Transverse colon (tissue), 4 donors: ENCODE measurements at regions not wholly inside any gene's neighbourhood (a gene's known extent, or its start where the extent isn't known, plus 50 kb on each side); places are given as distances from the start of the nearest gene placed in this dataset.

ENCODE experiments used
- DNase-seq: peaks from one replicate; pipeline ENCODE4 v3.0.0-alpha.2; 2019
- H3K27ac ChIP-seq, 4 donors: fragments of 200-600 bp; sonication (generic); 2 replicates each; pipeline ENCODE4 v1.5.1; 2016 to 2018; ENCODE audit warnings: inconsistent platforms in 4 of 4
- H3K27me3 ChIP-seq: fragments of 200-600 bp; sonication (generic); 2 replicates; pipeline ENCODE4 v1.5.1; 2017; ENCODE audit warnings: inconsistent platforms
- H3K36me3 ChIP-seq, 4 donors: fragments of 200-600 bp; sonication (generic); 2 replicates each; pipeline ENCODE4 v1.5.1; 2017 to 2019; ENCODE audit warnings: inconsistent platforms in 4 of 4
- H3K4me1 ChIP-seq, 4 donors: fragments of 200-600 bp; sonication (generic); 2 replicates each; pipeline ENCODE4 v1.5.1; 2017 to 2020; ENCODE audit warnings: inconsistent platforms in 4 of 4
- H3K4me3 ChIP-seq, 4 donors: fragments of 200-600 bp; sonication (generic); 1 replicate in 1 of 4; 2 replicates in 3 of 4; pipeline versions ENCODE4 v1.5.1 to v1.6.1; 2017 to 2019; ENCODE audit warnings: inconsistent platforms in 4 of 4
- H3K9me3 ChIP-seq, 2 donors: fragments of 200-600 bp; sonication (generic); 2 replicates each; pipeline ENCODE4 v1.5.1; 2017 to 2019; ENCODE audit warnings: inconsistent platforms in 2 of 2
- CTCF ChIP-seq, 5 experiments: fragments of 200-600 bp in 3 of 5; fragments of 450-650 bp in 2 of 5; sonication (generic) in 3 of 5; IDR thresholded peaks; 1 replicate in 2 of 5; 2 replicates in 3 of 5; pipeline ENCODE4 v1.5.1; 2016 to 2017; ENCODE audit warnings: antibody characterized with exemption in 5 of 5, inconsistent platforms in 3 of 5, mild to moderate bottlenecking in 2 of 5, moderate library complexity in 1 of 5
- EP300 ChIP-seq: sonication (generic); formaldehyde crosslinking; IDR thresholded peaks from one replicate; pipeline ENCODE4 v1.6.1; 2017; ENCODE audit warnings: antibody characterized with exemption, low read depth
- POLR2A ChIP-seq: fragments of 450-650 bp; IDR thresholded peaks from one replicate; pipeline ENCODE4 v1.6.1; 2016; ENCODE audit warnings: antibody characterized with exemption, mild to moderate bottlenecking, moderate library complexity
- POLR2AphosphoS5 ChIP-seq, 3 donors: sonication (generic); formaldehyde crosslinking; IDR thresholded peaks; one replicate each; pipeline ENCODE4 v1.6.1; 2016; ENCODE audit warnings: antibody characterized with exemption in 3 of 3
- WGBS, 2 donors: methylation state at CpG; one replicate each; pipeline ENCODE4 v1.1.5; 2018; ENCODE audit warnings: low coverage in 1 of 2; 5-methylcytosine and 5-hydroxymethylcytosine counted together
- in situ Hi-C, 4 donors: fragments of 200-750 bp; cut with MboI; loops; one replicate each; pipeline versions ENCODE4 v1.15.0 to v1.15.1; 2017; ENCODE audit warnings: low sequenced_read_pairs in 3 of 4, low pct_ligation_motif_present in 1 of 4, low pct_unique_long_range_greater_than_20kb in 1 of 4
- intact Hi-C: fragments of 100-400 bp; cut with DNase I; formaldehyde crosslinking; loops from one replicate; pipeline ENCODE4 v1.15.1; 2023; ENCODE audit warnings: low total_unique reads

- no peak for DNase-seq
- H3K9me3 ChIP-seq, result no peaks in the 10 kb centered on the region
- H3K27me3 ChIP-seq, result no peaks in the 10 kb centered on the region
- TF ChIP-seq POLR2AphosphoS5 (IDR thresholded peaks at IDR 0.05) (no peak), EP300 (no peak), POLR2A (no peak), CTCF (IDR thresholded peaks at IDR 0.05) (no peak)
- in situ Hi-C loops, result no loop called here
- intact Hi-C loops, result no loop called here
- no peak overlapping the region for H3K4me3 ChIP-seq
- H3K36me3 ChIP-seq, result no peaks in the 10 kb centered on the region
- peak overlapping the region; percentile 80 to 85 (median 84) for H3K27ac ChIP-seq
- 50 to 67% methylated on average over 1 of the region's 1 CpG for WGBS, 2 donors
- peaks cover 0 to 53% (median 20%) of the 10 kb centered on the region in 4 donors for H3K4me1 ChIP-seq
These were observed 74.5 kb downstream of the EDN1 start for GRCh38 chr6:12364621-12365020.

GRCh38 chr6:12366731-12367130, 76.6 kb downstream of the EDN1 start:
- no peak for DNase-seq
- intact Hi-C loops (no loop called here), in situ Hi-C loops (no loop called here)
- Histone ChIP-seq H3K36me3 (no peaks in the 10 kb centered on the region), H3K4me3 (no peak overlapping the region), H3K9me3 (no peaks in the 10 kb centered on the region), H3K27me3 (no peaks in the 10 kb centered on the region), H3K27ac (peak overlapping the region; percentile 80 to 85 (median 84)), H3K4me1 (peaks cover 0 to 63% (median 23%) of the 10 kb centered on the region in 4 donors)
- no peak for TF ChIP-seq CTCF (IDR thresholded peaks at IDR 0.05)
- peak in 1 of 3 donors; percentile 39 for TF ChIP-seq POLR2AphosphoS5 (IDR thresholded peaks at IDR 0.05)
- 57 to 61% methylated on average over 5 of the region's 5 CpGs for WGBS, 2 donors

- Histone ChIP-seq H3K27me3 (no peaks in the 10 kb centered on the region), H3K36me3 (no peaks in the 10 kb centered on the region), H3K4me3 (no peak overlapping the region), H3K9me3 (no peaks in the 10 kb centered on the region), H3K27ac (peak overlapping the region; percentile 80 to 85 (median 84)), H3K4me1 (peaks cover 0 to 70% (median 25%) of the 10 kb centered on the region in 4 donors)
- intact Hi-C loops (no loop called here), in situ Hi-C loops (no loop called here)
- no peak for TF ChIP-seq EP300
- TF ChIP-seq CTCF (IDR thresholded peaks at IDR 0.05), result no peak
- TF ChIP-seq POLR2A, result no peak
- TF ChIP-seq POLR2AphosphoS5 (IDR thresholded peaks at IDR 0.05), result no peak
- DNase-seq, result no peak
- 100% methylated on average over 1 of the region's 1 CpG for WGBS, 2 donors
These were observed 77.3 kb downstream of the EDN1 start for GRCh38 chr6:12367412-12367811.

- no peak for DNase-seq
- H3K4me3 ChIP-seq, result no peak overlapping the region
These were observed 79.2 kb downstream of the EDN1 start for GRCh38 chr6:12369355-12369754.

More at GRCh38 chr6:12369355-12369754, 79.2 kb downstream of the EDN1 start:
- Histone ChIP-seq H3K4me1 (peaks cover 0 to 58% (median 18%) of the 10 kb centered on the region in 4 donors), H3K9me3 (no peaks in the 10 kb centered on the region), H3K27ac (no peak overlapping the region), H3K36me3 (no peaks in the 10 kb centered on the region), H3K27me3 (no peaks in the 10 kb centered on the region)
- TF ChIP-seq CTCF (IDR thresholded peaks at IDR 0.05) (no peak), EP300 (no peak), POLR2A (no peak), POLR2AphosphoS5 (IDR thresholded peaks at IDR 0.05) (no peak)
- 83 to 91% methylated on average over 1 of the region's 1 CpG for WGBS, 2 donors
- in situ Hi-C loops, result no loop called here
- intact Hi-C loops, result no loop called here
